ENCODE measurements at regions not wholly inside any gene's neighbourhood (a gene's known extent, or its start where the extent isn't known, plus 50 kb on each side); places are given as distances from the start of the nearest gene placed in this dataset.

GRCh38 chr6:9224539-9224938 lies 789.2 kb upstream of the SLC35B3 start:
- Histone ChIP-seq H3K36me3 (ENCODE audit: control insufficient read depth, insufficient read depth, low read length) (no peaks in the 10 kb centered on the region), H3K9ac (ENCODE audit: low read depth, low read length) (no peak overlapping the region), H3K9me3 (ENCODE audit: control insufficient read depth, insufficient read depth, low read length) (no peaks in the 10 kb centered on the region), H3K23ac (ENCODE audit: low read depth, low read length) (no peak overlapping the region), H3K4ac (ENCODE audit: low read depth, low read length) (no peak overlapping the region), H4K20me1 (ENCODE audit: insufficient read depth, low read length) (no peaks in the 10 kb centered on the region), H3K14ac (replicated peaks; ENCODE audit: low read depth, low read length) (no peak overlapping the region), H3K9me1 (ENCODE audit: insufficient read depth, low read length) (no peaks in the 10 kb centered on the region), H3K4me3 (ENCODE audit: insufficient read depth, low read depth, low read length) (no peak overlapping the region), H4K5ac (ENCODE audit: low read depth, low read length) (no peak overlapping the region), H2BK20ac (ENCODE audit: low read depth, low read length) (no peak overlapping the region), H2BK120ac (ENCODE audit: low read depth, low read length) (no peak overlapping the region), H4K8ac (ENCODE audit: low read depth in 2 of 2, low read length in 2 of 2) (no peak overlapping the region), H3K4me1 (ENCODE audit: control insufficient read depth, insufficient read depth, low read length) (no peaks in the 10 kb centered on the region), H3K79me1 (ENCODE audit: low read depth in 1 of 2, low read length in 2 of 2) (no peaks in the 10 kb centered on the region), H2AFZ (replicated peaks; ENCODE audit: low read length, poor library complexity) (no peak overlapping the region), H3K27ac (ENCODE audit: insufficient read depth, low read length) (no peak overlapping the region), H3K4me2 (ENCODE audit: low read depth, low read length) (no peak overlapping the region), H3K56ac (ENCODE audit: extremely low read depth, insufficient read depth, low read length) (no peak overlapping the region), H2BK5ac (ENCODE audit: low read depth, low read length, poor library complexity, severe bottlenecking) (no peak overlapping the region), H2BK15ac (ENCODE audit: low read depth, low read length) (no peak overlapping the region), H3K27me3 (ENCODE audit: control insufficient read depth, insufficient read depth, low read length) (no peaks in the 10 kb centered on the region), H2AK5ac (ENCODE audit: low read depth, low read length) (no peak overlapping the region), H2AK9ac (replicated peaks; ENCODE audit: low read depth, low read length, poor library complexity) (no peak overlapping the region), H4K91ac (ENCODE audit: insufficient read depth, low read depth, low read length) (no peak overlapping the region), H3K18ac (ENCODE audit: low read depth, low read length) (no peak overlapping the region)
- TF ChIP-seq CTCF (conservative IDR thresholded peaks at IDR 0.05; ENCODE audit: low read depth, low read length) (no peak), CHD1 (IDR thresholded peaks at IDR 0.05; ENCODE audit: low read depth, low read length) (no peak), RFX5 (IDR thresholded peaks at IDR 0.05; ENCODE audit: low read depth, low read length) (no peak), ELK1 (IDR thresholded peaks at IDR 0.05; ENCODE audit: borderline replicate concordance, low read depth, low read length) (no peak), RCOR1 (IDR thresholded peaks at IDR 0.05; ENCODE audit: insufficient replicate concordance, low read length) (no peak), CEBPB (IDR thresholded peaks at IDR 0.05; ENCODE audit: low read depth, low read length) (no peak), SMC3 (IDR thresholded peaks at IDR 0.05; ENCODE audit: low read depth, low read length) (no peak), MAFK (IDR thresholded peaks at IDR 0.05; ENCODE audit: low read depth, low read length) (no peak), FOS (IDR thresholded peaks at IDR 0.05; ENCODE audit: low read depth, low read length) (no peak), NFE2L2 (IDR thresholded peaks at IDR 0.05; ENCODE audit: low read depth, low read length) (no peak), RAD21 (IDR thresholded peaks at IDR 0.05; ENCODE audit: low read length) (no peak), POLR2A (IDR thresholded peaks at IDR 0.05; ENCODE audit: low read depth, low read length) (no peak), MAZ (IDR thresholded peaks at IDR 0.05; ENCODE audit: borderline replicate concordance, low read depth, low read length) (no peak), BHLHE40 (IDR thresholded peaks at IDR 0.05; ENCODE audit: low read depth, low read length) (no peak), USF2 (IDR thresholded peaks at IDR 0.05; ENCODE audit: low read depth, low read length) (no peak), MXI1 (IDR thresholded peaks at IDR 0.05; ENCODE audit: borderline replicate concordance, low read depth, low read length) (no peak)
- no peak for DNase-seq
- no peak for ATAC-seq (ENCODE audit: low read depth)
- ChIA-PET POLR2A (ENCODE audit: unreplicated experiment) (no interaction called here), CTCF (interaction anchor here (0.6 kb wide), 1 partner anchor 40 kb away, joined by 3 read pairs; no protein-coding TSS in a partner anchor)
- intact Hi-C loops (cut with micrococcal nuclease) (no loop called here), dilution Hi-C loops (cut with HindIII; ENCODE audit: low sequenced_read_pairs, unreplicated experiment) (no loop called here), in situ Hi-C loops (cut with MboI; ENCODE audit: low sequenced_read_pairs) (no loop called here)
- no TSS peak for BruUV-seq (replicated peaks)
- WGBS, 2 experiments (ENCODE audit: extremely low coverage in 2 of 2, insufficient read length in 1 of 2): no CpG with 5 or more reads among the region's 1 CpG
